PFSK-1 (cell line): ENCODE measurements at regions not wholly inside any gene's neighbourhood (a gene's known extent, or its start where the extent isn't known, plus 50 kb on each side); places are given as distances from the start of the nearest gene placed in this dataset.

Experiments used
- POLR2AphosphoS5 ChIP-seq: IDR thresholded peaks from 2 replicates; pipeline ENCODE4 v1.6.1; 2012; ENCODE audit warnings: low read depth, mild to moderate bottlenecking, control low read depth, low read length, moderate library complexity
- TAF1 ChIP-seq: IDR thresholded peaks from 2 replicates; pipeline ENCODE4 v1.6.1; 2012; ENCODE audit warnings: low read length, control low read depth, borderline replicate concordance; ENCODE audit not compliant: insufficient read depth
- TF ChIP-seq, protein P1 (sequence below), 2 experiments: IDR thresholded peaks; 2 replicates each; pipeline versions ENCODE4 v1.6.1 to v1.8.0; 2011 to 2012; ENCODE audit warnings: low read depth in 2 of 2, low read length in 2 of 2, control low read depth in 1 of 2, inconsistent platforms in 1 of 2, mild to moderate bottlenecking in 1 of 2, moderate library complexity in 1 of 2; ENCODE audit not compliant: insufficient read depth in 1 of 2

DNA sequence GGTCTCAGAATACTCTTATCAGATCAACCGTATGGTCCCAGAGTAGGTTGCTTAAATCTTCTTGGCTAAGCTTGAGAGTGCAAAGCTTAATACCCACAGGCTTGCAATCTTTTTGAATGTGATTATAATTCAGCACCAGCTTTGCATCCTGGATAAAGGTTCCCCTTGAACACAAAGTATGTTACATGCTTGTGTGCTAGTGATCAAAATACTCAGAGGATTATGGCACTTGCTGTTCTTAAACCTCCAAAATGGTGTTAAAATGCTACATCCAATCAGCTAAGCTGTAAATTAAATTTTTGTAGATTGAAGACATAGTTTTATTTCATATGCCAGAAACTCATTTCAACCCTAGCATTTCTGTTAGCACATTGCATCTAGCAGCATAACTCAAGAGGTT lies 812.2 kb upstream of the TENM3 start:
- TF ChIP-seq POLR2AphosphoS5 (no peak), TAF1 (no peak)
- TF ChIP-seq, protein P1, sequence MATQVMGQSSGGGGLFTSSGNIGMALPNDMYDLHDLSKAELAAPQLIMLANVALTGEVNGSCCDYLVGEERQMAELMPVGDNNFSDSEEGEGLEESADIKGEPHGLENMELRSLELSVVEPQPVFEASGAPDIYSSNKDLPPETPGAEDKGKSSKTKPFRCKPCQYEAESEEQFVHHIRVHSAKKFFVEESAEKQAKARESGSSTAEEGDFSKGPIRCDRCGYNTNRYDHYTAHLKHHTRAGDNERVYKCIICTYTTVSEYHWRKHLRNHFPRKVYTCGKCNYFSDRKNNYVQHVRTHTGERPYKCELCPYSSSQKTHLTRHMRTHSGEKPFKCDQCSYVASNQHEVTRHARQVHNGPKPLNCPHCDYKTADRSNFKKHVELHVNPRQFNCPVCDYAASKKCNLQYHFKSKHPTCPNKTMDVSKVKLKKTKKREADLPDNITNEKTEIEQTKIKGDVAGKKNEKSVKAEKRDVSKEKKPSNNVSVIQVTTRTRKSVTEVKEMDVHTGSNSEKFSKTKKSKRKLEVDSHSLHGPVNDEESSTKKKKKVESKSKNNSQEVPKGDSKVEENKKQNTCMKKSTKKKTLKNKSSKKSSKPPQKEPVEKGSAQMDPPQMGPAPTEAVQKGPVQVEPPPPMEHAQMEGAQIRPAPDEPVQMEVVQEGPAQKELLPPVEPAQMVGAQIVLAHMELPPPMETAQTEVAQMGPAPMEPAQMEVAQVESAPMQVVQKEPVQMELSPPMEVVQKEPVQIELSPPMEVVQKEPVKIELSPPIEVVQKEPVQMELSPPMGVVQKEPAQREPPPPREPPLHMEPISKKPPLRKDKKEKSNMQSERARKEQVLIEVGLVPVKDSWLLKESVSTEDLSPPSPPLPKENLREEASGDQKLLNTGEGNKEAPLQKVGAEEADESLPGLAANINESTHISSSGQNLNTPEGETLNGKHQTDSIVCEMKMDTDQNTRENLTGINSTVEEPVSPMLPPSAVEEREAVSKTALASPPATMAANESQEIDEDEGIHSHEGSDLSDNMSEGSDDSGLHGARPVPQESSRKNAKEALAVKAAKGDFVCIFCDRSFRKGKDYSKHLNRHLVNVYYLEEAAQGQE (IDR thresholded peaks at IDR 0.05; ENCODE audit: insufficient read depth in 1 of 2, low read depth in 2 of 2, low read length in 2 of 2): no peak
